ENCODE measurements at regions not wholly inside any gene's neighbourhood (a gene's known extent, or its start where the extent isn't known, plus 50 kb on each side); places are given as distances from the start of the nearest gene placed in this dataset.
A peak's percentile ranks its signal among the peaks of the same experiment; 100 is the strongest.

DNA sequence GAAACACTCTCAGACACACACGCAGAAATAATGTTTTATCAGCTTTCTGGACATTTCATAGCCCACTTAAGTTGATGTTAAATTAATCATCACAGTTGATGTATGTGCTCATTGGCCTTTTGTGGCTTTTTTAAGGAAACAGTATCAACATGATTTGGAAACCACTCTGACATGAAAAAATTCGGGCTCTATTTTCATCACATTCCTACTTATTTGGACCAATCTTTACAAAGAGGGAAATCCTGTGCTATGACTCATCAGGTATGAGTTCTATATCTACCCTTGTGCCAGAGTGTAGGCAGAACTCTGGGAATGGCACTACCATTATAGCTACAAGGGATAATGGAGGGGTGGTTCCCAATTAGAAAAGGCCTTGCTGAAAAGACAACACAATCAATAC is 388.4 kb upstream of the PTGER4 start:
- no peak for DNase-seq (ENCODE audit: low read depth)
- TF ChIP-seq CTCF (conservative IDR thresholded peaks at IDR 0.05; ENCODE audit: low read depth, low read length), result no peak

DNA sequence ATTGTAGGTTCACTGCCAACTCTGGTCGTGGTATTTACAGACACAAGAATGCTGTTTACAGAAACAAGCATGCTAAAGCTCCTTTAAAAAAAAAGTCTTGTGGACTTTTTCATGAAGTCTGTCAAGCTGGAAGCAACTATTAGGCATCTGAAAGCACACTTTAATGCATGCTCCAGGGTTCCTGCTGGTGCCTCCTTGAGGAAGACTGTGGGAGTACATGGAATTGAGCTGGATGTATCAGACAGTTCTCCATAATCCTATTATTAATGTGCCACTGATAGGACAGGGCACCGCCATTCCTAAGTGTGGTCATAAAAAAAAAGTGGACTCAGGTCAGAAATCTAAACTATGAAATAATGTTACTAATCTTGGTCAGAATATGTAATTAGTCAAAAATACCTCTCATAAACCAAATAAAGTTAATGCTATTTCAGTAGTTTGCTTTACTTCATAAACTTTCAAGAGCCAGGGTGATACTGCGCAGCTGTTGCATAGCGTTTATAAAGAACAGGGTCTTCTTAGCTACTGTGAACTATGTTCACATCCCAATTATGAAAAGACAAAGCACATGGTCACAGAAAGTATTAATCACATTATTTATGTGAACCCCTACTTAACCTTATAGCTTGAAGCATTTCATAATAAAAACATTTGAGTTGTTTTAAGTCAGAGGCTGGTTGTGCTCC is 390.8 kb upstream of the PTGER4 start:
- TF ChIP-seq CTCF (conservative IDR thresholded peaks at IDR 0.05; ENCODE audit: low read depth, low read length), result peak; percentile 50
- no peak for DNase-seq (ENCODE audit: low read depth)
- H3K4me3 ChIP-seq (ENCODE audit: low read length), result no peak overlapping the region

More for the DNA sequence above, 388.4 kb upstream of the PTGER4 start:
- H3K4me3 ChIP-seq (ENCODE audit: low read length), result no peak overlapping the region

- H3K4me3 ChIP-seq (ENCODE audit: low read length), result no peak overlapping the region
- no peak for TF ChIP-seq CTCF (conservative IDR thresholded peaks at IDR 0.05; ENCODE audit: low read depth, low read length)
- no peak for DNase-seq (ENCODE audit: low read depth)
Observed at GRCh38 chr5:40284863-40285262, 394.9 kb upstream of the PTGER4 start.

DNA sequence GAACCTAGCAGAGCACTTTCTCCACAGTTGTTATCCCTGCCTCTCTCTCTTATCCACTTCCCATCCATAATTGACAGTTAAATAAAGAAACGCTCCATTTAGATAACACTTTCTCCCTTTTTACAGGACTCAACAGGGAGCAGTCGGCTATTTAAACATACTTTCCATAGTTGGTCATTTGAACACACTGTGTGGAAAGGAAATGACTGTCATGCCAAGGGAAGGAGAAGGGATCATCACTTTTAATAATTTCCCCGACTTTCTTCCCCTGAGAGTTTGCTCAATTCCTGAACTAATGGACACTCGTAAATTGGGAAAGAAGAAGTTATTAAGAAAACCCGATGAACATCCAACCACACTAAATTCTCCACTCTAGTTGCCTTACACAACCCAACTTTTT is 400.8 kb upstream of the PTGER4 start:
- DNase-seq (ENCODE audit: low read depth), result no peak
- no peak overlapping the region for H3K4me3 ChIP-seq (ENCODE audit: low read length)
- no peak for TF ChIP-seq CTCF (conservative IDR thresholded peaks at IDR 0.05; ENCODE audit: low read depth, low read length)

GRCh38 chr5:40277161-40277906 is 402.4 kb upstream of the PTGER4 start:
- H3K4me3 ChIP-seq (ENCODE audit: low read length), result no peak overlapping the region
- no peak for TF ChIP-seq CTCF (conservative IDR thresholded peaks at IDR 0.05; ENCODE audit: low read depth, low read length)
- DNase-seq (ENCODE audit: low read depth), result no peak

DNA sequence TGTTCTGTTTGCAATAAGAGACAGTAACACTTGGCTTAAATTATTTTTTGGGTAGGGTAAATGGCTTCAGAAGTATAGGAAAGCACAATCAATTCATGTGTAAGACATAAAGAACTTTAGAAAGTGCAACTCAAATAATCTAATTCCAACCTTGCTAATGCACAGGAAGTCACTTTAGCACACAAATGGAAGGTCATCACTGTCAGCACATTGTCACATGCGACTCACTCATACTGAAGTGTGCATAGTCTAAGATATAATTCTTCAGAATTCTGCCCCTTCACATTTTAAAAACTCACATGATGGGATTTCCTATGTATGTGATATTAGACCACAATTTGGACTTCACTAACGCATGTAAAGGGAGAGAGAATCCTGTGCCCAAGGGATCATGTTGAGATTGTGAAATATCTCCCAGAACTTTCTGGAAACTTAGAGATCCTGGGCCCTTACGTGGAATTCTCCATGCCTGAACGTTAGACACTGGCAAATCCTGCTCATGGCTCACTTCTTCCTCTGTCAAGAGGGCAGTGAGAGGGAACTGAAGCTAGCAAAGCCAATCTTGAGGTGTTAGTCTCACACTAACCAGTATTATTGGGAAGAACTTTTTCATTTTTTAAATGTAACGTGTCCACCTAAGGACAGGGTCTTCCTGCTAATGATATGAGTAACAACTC is 403.2 kb upstream of the PTGER4 start:
- no peak for TF ChIP-seq CTCF (conservative IDR thresholded peaks at IDR 0.05; ENCODE audit: low read depth, low read length)
- no peak overlapping the region for H3K4me3 ChIP-seq (ENCODE audit: low read length)
- no peak for DNase-seq (ENCODE audit: low read depth)

Measured in retinal pigment epithelial cell (primary cell).